ENCODE measurements at regions not wholly inside any gene's neighbourhood (a gene's known extent, or its start where the extent isn't known, plus 50 kb on each side); places are given as distances from the start of the nearest gene placed in this dataset.

GRCh38 chr3:162211470-162211869 lies 714.9 kb downstream of the OTOL1 start:
- DNase-seq: no peak

- DNase-seq: no peak
These were observed 716.6 kb downstream of the OTOL1 start for GRCh38 chr3:162213196-162213595.

- DNase-seq: no peak
These were observed 717.3 kb downstream of the OTOL1 start for GRCh38 chr3:162213956-162214355.

- DNase-seq: no peak
These were observed 721.0 kb downstream of the OTOL1 start for GRCh38 chr3:162217647-162218046.

GRCh38 chr3:162218479-162218878 lies 721.9 kb downstream of the OTOL1 start:
- DNase-seq: no peak

- DNase-seq: no peak
These were observed 728.1 kb downstream of the OTOL1 start for GRCh38 chr3:162224746-162225145.

- DNase-seq: no peak
These were observed 740.3 kb downstream of the OTOL1 start for GRCh38 chr3:162236949-162237348.

- DNase-seq: no peak
These were observed 754.2 kb downstream of the OTOL1 start for GRCh38 chr3:162250782-162251181.

GRCh38 chr3:162262129-162262528 lies 765.5 kb downstream of the OTOL1 start:
- no peak for DNase-seq

- DNase-seq: no peak
These were observed 767.0 kb downstream of the OTOL1 start for GRCh38 chr3:162263596-162263995.

- DNase-seq: no peak
These were observed 773.2 kb downstream of the OTOL1 start for GRCh38 chr3:162269636-162270458.

GRCh38 chr3:162274070-162274469 lies 777.5 kb downstream of the OTOL1 start:
- DNase-seq: no peak

- no peak for DNase-seq
These were observed 782.2 kb downstream of the OTOL1 start for GRCh38 chr3:162278834-162279233.

GRCh38 chr3:162285259-162285658 lies 788.7 kb downstream of the OTOL1 start:
- DNase-seq: no peak

- DNase-seq: no peak
These were observed 791.0 kb downstream of the OTOL1 start for GRCh38 chr3:162287600-162287999.

GRCh38 chr3:162292409-162292808 lies 795.8 kb downstream of the OTOL1 start:
- DNase-seq: no peak

- no peak for DNase-seq
These were observed 798.8 kb downstream of the OTOL1 start for GRCh38 chr3:162295323-162295983.

GRCh38 chr3:162302983-162303624 lies 806.5 kb downstream of the OTOL1 start:
- no peak for DNase-seq

GRCh38 chr3:162317046-162317445 lies 820.4 kb downstream of the OTOL1 start:
- no peak for DNase-seq

GRCh38 chr3:162328649-162329048 lies 832.0 kb downstream of the OTOL1 start:
- DNase-seq: no peak

GRCh38 chr3:162329514-162329913 lies 832.9 kb downstream of the OTOL1 start:
- DNase-seq: no peak

- no peak for DNase-seq
These were observed 835.7 kb downstream of the OTOL1 start for GRCh38 chr3:162332344-162332743.

- no peak for DNase-seq
These were observed 837.9 kb downstream of the OTOL1 start for GRCh38 chr3:162334537-162334936.

- DNase-seq: no peak
These were observed 841.0 kb downstream of the OTOL1 start for GRCh38 chr3:162337630-162338029.

All from NCI-H2171 (cell line).